Memory B cell (primary cell): ENCODE measurements at regions not wholly inside any gene's neighbourhood (a gene's known extent, or its start where the extent isn't known, plus 50 kb on each side); places are given as distances from the start of the nearest gene placed in this dataset.

Source experiments
- ATAC-seq: fragments of 150-1000 bp; cut with Tn5 transposase; 2 replicates; pipeline ENCODE4 v1.10.0; 2021; ENCODE audit warnings: low read depth, mild to moderate bottlenecking, moderate library complexity
- DNase-seq, 2 donors: peaks; one replicate each; pipeline ENCODE4 v3.0.0; 2022; ENCODE audit warnings: low spot score in 2 of 2
- H3K27ac Mint-ChIP-seq: one replicate; pipeline ENCODE4 v1.8.0; 2022; ENCODE audit warnings: mild to moderate bottlenecking, moderate library complexity, mixed read lengths
- H3K27me3 Mint-ChIP-seq: one replicate; pipeline ENCODE4 v1.8.0; 2022; ENCODE audit warnings: mixed read lengths
- H3K36me3 Mint-ChIP-seq: one replicate; pipeline ENCODE4 v1.8.0; 2022; ENCODE audit warnings: mild to moderate bottlenecking, mixed read lengths
- H3K4me1 Mint-ChIP-seq: one replicate; pipeline ENCODE4 v1.8.0; 2022; ENCODE audit warnings: mixed read lengths
- H3K4me3 Mint-ChIP-seq: one replicate; pipeline ENCODE4 v1.8.0; 2022; ENCODE audit warnings: mild to moderate bottlenecking, moderate library complexity, mixed read lengths
- H3K9me3 Mint-ChIP-seq: one replicate; pipeline ENCODE4 v1.8.0; 2022; ENCODE audit warnings: mixed read lengths

GRCh38 chr14:39977198-39977597 lies 545.0 kb upstream of the FBXO33 start:
- no peak for ATAC-seq
- Mint-ChIP-seq H3K9me3 (no peaks in the 10 kb centered on the region), H3K27me3 (no peaks in the 10 kb centered on the region), H3K4me1 (no peaks in the 10 kb centered on the region), H3K36me3 (no peaks in the 10 kb centered on the region), H3K4me3 (no peak overlapping the region), H3K27ac (no peak overlapping the region)
- no peak for DNase-seq

GRCh38 chr14:39974036-39974435 lies 541.8 kb upstream of the FBXO33 start:
- ATAC-seq (no peak), DNase-seq (no peak)
- no peaks in the 10 kb centered on the region for H3K27me3 Mint-ChIP-seq
- H3K36me3 Mint-ChIP-seq, result no peaks in the 10 kb centered on the region
- no peak overlapping the region for H3K27ac Mint-ChIP-seq
- no peaks in the 10 kb centered on the region for H3K4me1 Mint-ChIP-seq
- H3K4me3 Mint-ChIP-seq, result no peak overlapping the region
- H3K9me3 Mint-ChIP-seq, result no peaks in the 10 kb centered on the region

- H3K4me1 Mint-ChIP-seq, result no peaks in the 10 kb centered on the region
- H3K36me3 Mint-ChIP-seq, result no peaks in the 10 kb centered on the region
- H3K27ac Mint-ChIP-seq, result no peak overlapping the region
- H3K9me3 Mint-ChIP-seq, result peaks cover 2% of the 10 kb centered on the region
- no peak for DNase-seq
- ATAC-seq, result no peak
- H3K27me3 Mint-ChIP-seq, result no peaks in the 10 kb centered on the region
- no peak overlapping the region for H3K4me3 Mint-ChIP-seq
Measured at GRCh38 chr14:39972704-39973103, 540.5 kb upstream of the FBXO33 start.

GRCh38 chr14:39967885-39968284 lies 535.7 kb upstream of the FBXO33 start:
- ATAC-seq, result no peak
- H3K27ac Mint-ChIP-seq, result no peak overlapping the region
- H3K36me3 Mint-ChIP-seq, result no peaks in the 10 kb centered on the region
- peaks cover 2% of the 10 kb centered on the region for H3K9me3 Mint-ChIP-seq
- no peak for DNase-seq
- H3K4me3 Mint-ChIP-seq, result no peak overlapping the region
- no peaks in the 10 kb centered on the region for H3K27me3 Mint-ChIP-seq
- no peaks in the 10 kb centered on the region for H3K4me1 Mint-ChIP-seq

- Mint-ChIP-seq H3K4me1 (no peaks in the 10 kb centered on the region), H3K27ac (no peak overlapping the region), H3K36me3 (peaks cover 3% of the 10 kb centered on the region), H3K9me3 (peaks cover 11% of the 10 kb centered on the region), H3K4me3 (no peak overlapping the region), H3K27me3 (peaks cover 2% of the 10 kb centered on the region)
- no peak for DNase-seq
- ATAC-seq, result no peak
Measured at GRCh38 chr14:39957987-39958386, 525.8 kb upstream of the FBXO33 start.

GRCh38 chr14:39957290-39957689 lies 525.1 kb upstream of the FBXO33 start:
- H3K27ac Mint-ChIP-seq, result no peak overlapping the region
- no peaks in the 10 kb centered on the region for H3K4me1 Mint-ChIP-seq
- H3K27me3 Mint-ChIP-seq, result peaks cover 2% of the 10 kb centered on the region
- ATAC-seq (no peak), DNase-seq (no peak)
- H3K4me3 Mint-ChIP-seq, result no peak overlapping the region
- peaks cover 9% of the 10 kb centered on the region for H3K9me3 Mint-ChIP-seq
- H3K36me3 Mint-ChIP-seq, result peaks cover 3% of the 10 kb centered on the region

- no peak for DNase-seq
- Mint-ChIP-seq H3K27ac (no peak overlapping the region), H3K4me3 (no peak overlapping the region), H3K4me1 (no peaks in the 10 kb centered on the region), H3K27me3 (peaks cover 2% of the 10 kb centered on the region), H3K36me3 (peaks cover 3% of the 10 kb centered on the region), H3K9me3 (peaks cover 7% of the 10 kb centered on the region)
- no peak for ATAC-seq
Measured at GRCh38 chr14:39956372-39956771, 524.1 kb upstream of the FBXO33 start.

GRCh38 chr14:39948235-39948634 lies 516.0 kb upstream of the FBXO33 start:
- H3K27ac Mint-ChIP-seq, result no peak overlapping the region

GRCh38 chr14:39946807-39947206 lies 514.6 kb upstream of the FBXO33 start:
- Mint-ChIP-seq H3K4me1 (no peaks in the 10 kb centered on the region), H3K27ac (no peak overlapping the region), H3K27me3 (no peaks in the 10 kb centered on the region), H3K4me3 (no peak overlapping the region), H3K36me3 (no peaks in the 10 kb centered on the region), H3K9me3 (no peaks in the 10 kb centered on the region)
- ATAC-seq (no peak), DNase-seq (no peak)

More at GRCh38 chr14:39948235-39948634, 516.0 kb upstream of the FBXO33 start:
- DNase-seq (no peak), ATAC-seq (no peak)
- Mint-ChIP-seq H3K36me3 (no peaks in the 10 kb centered on the region), H3K27me3 (no peaks in the 10 kb centered on the region), H3K9me3 (no peaks in the 10 kb centered on the region), H3K4me1 (no peaks in the 10 kb centered on the region), H3K4me3 (no peak overlapping the region)

- Mint-ChIP-seq H3K9me3 (no peaks in the 10 kb centered on the region), H3K4me3 (no peak overlapping the region), H3K27ac (no peak overlapping the region), H3K36me3 (no peaks in the 10 kb centered on the region), H3K27me3 (no peaks in the 10 kb centered on the region), H3K4me1 (no peaks in the 10 kb centered on the region)
- ATAC-seq (no peak), DNase-seq (no peak)
Measured at GRCh38 chr14:39939023-39939422, 506.8 kb upstream of the FBXO33 start.

- Mint-ChIP-seq H3K9me3 (no peaks in the 10 kb centered on the region), H3K36me3 (no peaks in the 10 kb centered on the region), H3K27ac (no peak overlapping the region), H3K27me3 (no peaks in the 10 kb centered on the region), H3K4me1 (no peaks in the 10 kb centered on the region), H3K4me3 (no peak overlapping the region)
- no peak for ATAC-seq
- DNase-seq, result no peak
Measured at GRCh38 chr14:39912192-39913100, 480.2 kb upstream of the FBXO33 start.

GRCh38 chr14:39897657-39898056 lies 465.4 kb upstream of the FBXO33 start:
- peaks cover 7% of the 10 kb centered on the region for H3K9me3 Mint-ChIP-seq
- no peak overlapping the region for H3K4me3 Mint-ChIP-seq
- DNase-seq (no peak), ATAC-seq (no peak)
- no peaks in the 10 kb centered on the region for H3K36me3 Mint-ChIP-seq
- H3K27ac Mint-ChIP-seq, result no peak overlapping the region
- H3K27me3 Mint-ChIP-seq, result no peaks in the 10 kb centered on the region
- H3K4me1 Mint-ChIP-seq, result no peaks in the 10 kb centered on the region

- Mint-ChIP-seq H3K27me3 (no peaks in the 10 kb centered on the region), H3K4me1 (no peaks in the 10 kb centered on the region), H3K36me3 (no peaks in the 10 kb centered on the region), H3K4me3 (no peak overlapping the region), H3K9me3 (peaks cover 12% of the 10 kb centered on the region), H3K27ac (no peak overlapping the region)
- DNase-seq (no peak), ATAC-seq (no peak)
Measured at GRCh38 chr14:39890026-39890425, 457.8 kb upstream of the FBXO33 start.

- Mint-ChIP-seq H3K4me3 (no peak overlapping the region), H3K9me3 (peaks cover 11% of the 10 kb centered on the region), H3K36me3 (no peaks in the 10 kb centered on the region), H3K27ac (no peak overlapping the region), H3K27me3 (no peaks in the 10 kb centered on the region), H3K4me1 (no peaks in the 10 kb centered on the region)
- DNase-seq (no peak), ATAC-seq (no peak)
Measured at GRCh38 chr14:39884091-39884490, 451.9 kb upstream of the FBXO33 start.

- Mint-ChIP-seq H3K9me3 (peaks cover 1% of the 10 kb centered on the region), H3K27me3 (no peaks in the 10 kb centered on the region), H3K27ac (no peak overlapping the region), H3K4me1 (no peaks in the 10 kb centered on the region), H3K36me3 (no peaks in the 10 kb centered on the region), H3K4me3 (no peak overlapping the region)
- ATAC-seq (no peak), DNase-seq (no peak)
Measured at GRCh38 chr14:39880965-39881364, 448.7 kb upstream of the FBXO33 start.
